GM21717 (cell line): ENCODE measurements at regions not wholly inside any gene's neighbourhood (a gene's known extent, or its start where the extent isn't known, plus 50 kb on each side); places are given as distances from the start of the nearest gene placed in this dataset.

Experiments used
- ATAC-seq: cut with Tn5 transposase; IDR thresholded peaks from one replicate; pipeline ENCODE4 v1.9.1; 2021; ENCODE audit warnings: mild to moderate bottlenecking, moderate library complexity; ENCODE audit not compliant: unreplicated experiment

- no peak for ATAC-seq
Observed at GRCh38 chr2:41446266-41446665, 601.6 kb upstream of the PKDCC start.

- no peak for ATAC-seq
Observed at GRCh38 chr2:41448221-41448620, 599.6 kb upstream of the PKDCC start.

DNA sequence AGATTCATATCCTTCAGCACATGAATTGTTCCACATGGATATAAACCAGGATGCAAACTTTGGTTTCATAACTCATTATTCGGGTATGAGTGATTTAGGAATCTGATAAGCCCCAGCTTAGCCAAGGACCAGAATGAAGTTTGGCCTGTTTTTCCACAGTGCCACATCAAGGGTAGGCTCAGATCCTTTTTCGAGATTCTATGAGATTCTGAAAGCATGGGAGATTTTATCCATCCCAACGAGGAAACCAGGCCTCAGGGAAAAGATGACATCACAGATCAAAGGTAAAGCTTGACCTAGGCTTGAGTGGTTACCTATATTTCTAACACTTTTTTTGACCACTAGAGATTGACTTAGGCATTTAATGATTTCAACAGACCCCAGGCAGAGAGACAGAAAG lies 590.8 kb upstream of the PKDCC start:
- no peak for ATAC-seq

GRCh38 chr2:41460661-41461060 lies 587.2 kb upstream of the PKDCC start:
- no peak for ATAC-seq

DNA sequence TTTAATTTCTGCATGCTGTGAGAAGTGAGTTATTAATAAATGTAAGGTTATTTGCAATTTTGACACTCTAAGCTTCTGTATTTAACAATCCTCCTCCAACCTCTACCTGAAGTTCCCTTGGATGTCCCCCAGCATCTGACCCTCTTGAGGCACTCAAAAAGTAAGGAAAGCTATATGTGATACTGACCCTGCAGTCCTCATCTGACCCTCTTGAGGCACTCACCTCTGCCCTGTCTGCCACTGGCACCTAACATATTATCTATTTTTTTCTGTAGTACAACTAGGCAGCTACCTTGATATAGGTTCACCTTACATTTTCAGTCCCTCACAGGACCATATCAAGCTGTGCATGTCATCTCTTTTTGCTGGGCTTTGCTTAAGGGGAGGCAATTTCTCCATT lies 583.4 kb upstream of the PKDCC start:
- no peak for ATAC-seq

DNA sequence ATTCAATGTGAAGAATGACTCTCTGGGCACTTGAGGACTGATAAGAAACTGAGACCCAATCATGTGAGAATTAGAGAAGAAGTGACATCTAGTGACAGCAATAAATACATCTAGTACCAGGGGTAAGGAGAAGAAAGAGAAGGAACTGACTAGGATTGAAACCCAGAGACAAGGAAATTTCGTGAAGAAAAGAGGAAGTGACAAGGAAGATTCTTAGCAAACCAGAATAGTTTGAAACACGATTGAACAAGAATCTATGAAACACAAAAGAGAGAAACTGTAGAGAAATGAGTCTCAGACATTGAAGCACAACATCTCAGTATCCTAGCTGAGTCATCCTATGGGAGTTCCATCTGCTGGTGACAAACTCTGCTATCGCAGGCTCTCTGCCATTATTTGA lies 571.9 kb upstream of the PKDCC start:
- peak; percentile 47 for ATAC-seq

DNA sequence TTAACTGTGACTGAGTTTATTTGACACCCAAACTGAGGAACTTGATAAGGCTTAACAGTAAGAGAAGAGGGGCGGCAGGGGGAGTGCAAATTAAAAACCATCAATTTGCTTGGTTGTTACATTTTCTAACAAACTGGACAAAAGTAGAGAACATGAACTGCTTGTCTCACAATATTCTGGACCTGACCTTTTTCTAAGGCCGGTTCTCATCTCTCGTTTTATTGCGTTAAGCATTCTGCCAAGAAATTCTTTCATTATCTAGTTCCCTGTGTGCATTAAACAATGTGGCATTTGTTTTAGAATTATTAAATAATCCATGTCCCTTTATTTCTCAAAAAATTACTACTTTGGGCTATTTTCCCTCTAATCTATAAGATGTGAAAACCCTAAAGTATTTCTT lies 565.2 kb upstream of the PKDCC start:
- no peak for ATAC-seq

DNA sequence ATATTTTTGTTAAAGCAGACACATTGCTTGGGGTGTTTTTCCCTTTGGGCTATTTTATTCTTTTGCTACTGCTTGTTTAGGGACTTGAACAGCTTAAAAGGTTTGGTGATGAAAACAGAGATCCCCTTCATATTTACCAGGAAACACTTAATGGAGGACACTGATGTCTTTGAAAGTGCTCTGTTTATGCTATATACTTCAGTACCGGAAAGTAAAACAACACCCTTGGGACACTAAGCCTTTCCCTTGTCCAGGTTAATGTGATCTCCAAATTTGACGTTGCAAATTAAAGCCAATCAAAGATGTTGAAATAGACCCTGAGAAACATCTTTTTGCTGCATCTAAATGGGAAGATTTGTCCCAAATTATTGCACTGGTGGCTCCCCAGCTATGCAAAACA lies 564.6 kb upstream of the PKDCC start:
- ATAC-seq: no peak

GRCh38 chr2:41483982-41484857 lies 563.6 kb upstream of the PKDCC start:
- ATAC-seq: no peak

- ATAC-seq: no peak
Observed at GRCh38 chr2:41484858-41485234, 563.0 kb upstream of the PKDCC start.

DNA sequence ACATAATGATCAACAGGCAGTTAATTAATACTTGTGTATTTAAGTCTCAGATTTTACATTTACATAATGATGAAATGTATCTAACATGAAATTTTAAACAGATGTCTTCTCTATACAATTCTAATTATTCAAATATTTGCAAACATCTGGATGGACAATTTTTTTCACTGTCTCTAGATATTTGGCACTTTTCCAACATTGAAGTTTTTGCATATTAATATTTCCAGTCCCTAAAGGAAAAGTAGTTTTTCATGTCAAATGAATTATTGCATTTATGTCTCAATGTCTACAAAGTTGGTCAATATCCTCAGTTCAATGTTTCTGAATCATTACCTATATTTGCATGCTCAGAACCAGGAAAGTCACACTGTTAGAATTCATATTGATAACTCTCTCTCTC lies 560.9 kb upstream of the PKDCC start:
- ATAC-seq: no peak

- no peak for ATAC-seq
Observed at GRCh38 chr2:41488888-41489287, 558.9 kb upstream of the PKDCC start.

- no peak for ATAC-seq
Observed at GRCh38 chr2:41489638-41490037, 558.2 kb upstream of the PKDCC start.

DNA sequence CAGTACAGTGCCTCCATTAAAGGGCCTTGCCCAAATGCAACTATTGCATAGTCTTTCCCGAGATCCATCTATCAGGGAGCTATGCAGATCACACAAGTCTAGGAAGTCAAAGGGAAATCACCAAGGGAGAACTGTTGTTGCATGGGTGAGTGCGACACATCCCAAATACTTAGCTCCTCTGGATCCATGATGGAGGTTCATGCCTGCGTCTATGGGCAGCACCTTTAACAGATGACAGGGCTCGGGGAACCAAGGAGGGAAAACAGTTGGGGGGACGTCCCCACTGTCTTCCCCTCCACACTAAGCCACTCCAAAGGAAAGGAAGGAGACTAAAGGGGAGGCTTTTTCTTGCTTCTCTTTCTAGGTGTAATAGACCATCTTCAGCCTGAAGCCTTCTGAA lies 552.8 kb upstream of the PKDCC start:
- ATAC-seq: no peak

DNA sequence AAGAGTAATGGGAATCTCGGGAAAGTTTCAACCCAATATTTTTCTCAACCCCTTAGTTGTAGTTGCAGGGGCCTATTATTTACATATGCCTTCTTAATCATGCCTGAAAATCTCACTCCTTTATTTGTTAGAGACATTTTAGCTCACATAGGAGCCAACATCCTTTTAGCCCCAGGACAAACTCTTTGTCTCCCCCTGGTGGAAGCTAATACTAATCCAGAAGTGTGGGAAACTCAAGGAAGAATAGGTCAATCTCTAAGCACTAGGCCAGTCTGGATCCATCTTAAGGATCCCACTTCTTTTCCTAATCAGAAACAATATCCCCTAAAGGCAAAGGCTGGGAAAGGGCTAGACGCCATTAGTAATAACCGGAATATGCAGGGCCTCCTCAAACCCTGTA lies 550.9 kb upstream of the PKDCC start:
- no peak for ATAC-seq

DNA sequence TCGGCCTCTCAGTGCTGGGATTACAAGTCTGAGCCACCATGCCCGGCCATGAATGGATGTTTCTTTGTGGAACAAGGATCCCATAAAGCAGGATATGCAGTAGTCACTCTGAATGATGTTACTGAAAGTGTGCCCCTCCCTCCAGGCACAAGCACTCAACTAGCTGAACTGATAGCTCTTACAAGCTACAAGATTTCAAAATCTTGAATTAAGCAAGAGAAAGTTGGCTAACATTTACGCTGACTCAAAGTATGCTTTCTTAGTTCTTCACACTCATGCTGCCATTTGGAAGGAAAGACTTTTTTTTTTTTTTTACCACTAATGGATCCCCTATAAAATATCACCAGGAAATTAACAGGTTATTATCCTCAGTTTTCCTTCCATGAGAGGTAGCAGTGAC lies 549.0 kb upstream of the PKDCC start:
- ATAC-seq: no peak

- ATAC-seq: no peak
Observed at GRCh38 chr2:41500895-41501294, 546.9 kb upstream of the PKDCC start.

GRCh38 chr2:41502752-41503151 lies 545.1 kb upstream of the PKDCC start:
- ATAC-seq: no peak

DNA sequence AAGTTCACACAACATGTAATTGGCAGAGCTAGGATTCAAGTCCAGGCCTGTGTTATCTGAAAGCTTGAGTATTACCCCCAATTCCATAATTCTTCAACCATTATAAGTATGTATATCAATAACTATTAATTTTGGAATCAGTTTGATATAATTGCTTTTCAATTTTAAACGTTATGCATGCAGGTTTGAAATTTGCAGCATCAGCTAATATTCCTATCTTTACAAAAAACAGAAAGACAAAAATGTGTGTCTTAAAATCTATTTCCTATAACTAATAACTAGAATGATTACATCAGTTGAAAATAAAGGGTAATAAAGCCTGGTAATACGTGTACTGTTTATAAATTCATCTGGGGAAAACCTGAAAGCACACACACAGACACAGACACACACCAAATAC lies 543.3 kb upstream of the PKDCC start:
- no peak for ATAC-seq

GRCh38 chr2:41510108-41510507 lies 537.7 kb upstream of the PKDCC start:
- no peak for ATAC-seq

DNA sequence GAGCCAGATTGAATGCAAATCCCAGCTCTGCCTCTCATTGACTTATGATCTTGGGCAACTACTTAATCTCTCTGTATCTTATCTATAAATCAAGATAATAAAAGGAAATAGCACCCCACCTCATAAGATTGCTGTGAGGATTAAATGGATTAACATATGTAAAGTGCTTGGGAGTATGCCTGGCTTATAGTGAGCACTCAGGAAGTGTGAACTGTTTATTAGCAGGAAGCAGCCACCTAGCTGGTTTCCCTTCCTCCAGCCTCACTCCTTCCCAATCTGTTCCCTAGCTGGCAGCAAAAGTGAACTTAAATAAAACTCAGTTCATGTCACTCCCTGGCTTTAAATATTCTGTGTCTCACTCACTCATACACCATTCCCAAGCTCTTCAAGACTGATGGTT lies 526.6 kb upstream of the PKDCC start:
- ATAC-seq: no peak

- ATAC-seq: no peak
Observed at GRCh38 chr2:41527525-41528323, 520.1 kb upstream of the PKDCC start.
